Effector memory CD8-positive, alpha-beta T cell (primary cell): ENCODE measurements at regions not wholly inside any gene's neighbourhood (a gene's known extent, or its start where the extent isn't known, plus 50 kb on each side); places are given as distances from the start of the nearest gene placed in this dataset.
"Not testable (repeated sequence)": the region's sequence is repeated elsewhere in the genome, so short reads cannot be mapped to it uniquely, and the experiment has no call there.

Source experiments
- ATAC-seq: fragments of 150-1000 bp; cut with Tn5 transposase; replicated peaks from 2 replicates; pipeline ENCODE4 v1.10.0; 2021; ENCODE audit warnings: mild to moderate bottlenecking, moderate library complexity
- DNase-seq, 3 experiments: peaks; one replicate each; pipeline ENCODE4 v3.0.0; 2021
- H3K27ac Mint-ChIP-seq, 2 donors: one replicate each; pipeline ENCODE4 v1.8.0; 2022; ENCODE audit warnings: mild to moderate bottlenecking in 2 of 2, mixed read lengths in 2 of 2, moderate library complexity in 2 of 2
- H3K27me3 Mint-ChIP-seq, 2 donors: one replicate each; pipeline ENCODE4 v1.8.0; 2022; ENCODE audit warnings: mixed read lengths in 2 of 2
- H3K36me3 Mint-ChIP-seq: one replicate; pipeline ENCODE4 v1.8.0; 2022; ENCODE audit warnings: mild to moderate bottlenecking, moderate library complexity, mixed read lengths; ENCODE audit not compliant: insufficient read depth
- H3K4me1 Mint-ChIP-seq, 2 donors: one replicate each; pipeline ENCODE4 v1.8.0; 2022; ENCODE audit warnings: low read depth in 2 of 2, mixed read lengths in 2 of 2
- H3K4me3 Mint-ChIP-seq, 2 donors: one replicate each; pipeline ENCODE4 v1.8.0; 2022; ENCODE audit warnings: mild to moderate bottlenecking in 2 of 2, mixed read lengths in 2 of 2, moderate library complexity in 2 of 2
- H3K9me3 Mint-ChIP-seq, 2 donors: one replicate each; pipeline ENCODE4 v1.8.0; 2022; ENCODE audit warnings: mixed read lengths in 2 of 2

DNA sequence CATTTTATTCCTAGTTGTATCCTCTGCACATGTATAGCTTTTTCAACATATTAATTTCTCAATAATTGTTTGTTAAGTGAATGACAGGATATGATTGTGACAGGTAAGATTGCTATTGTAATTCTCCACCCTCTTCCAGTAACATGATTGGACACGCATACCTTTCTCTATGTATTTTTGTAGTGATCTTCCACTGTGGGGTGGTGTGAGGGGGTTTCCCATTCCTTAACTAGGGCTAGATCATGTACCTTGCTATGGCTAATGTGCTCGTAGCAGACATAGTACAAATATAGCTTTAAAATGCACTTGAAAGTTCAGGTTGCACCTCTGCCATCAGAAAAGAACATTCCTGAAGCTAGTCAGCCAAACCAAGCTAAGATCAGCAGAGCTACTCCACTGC is 2392.8 kb upstream of the RAG2 start:
- no peak overlapping the region for H3K4me3 Mint-ChIP-seq
- peaks cover 10 to 14% of the 10 kb centered on the region in 2 donors for H3K9me3 Mint-ChIP-seq
- no peaks in the 10 kb centered on the region for H3K4me1 Mint-ChIP-seq
- no peaks in the 10 kb centered on the region for H3K27me3 Mint-ChIP-seq
- ATAC-seq = no peak
- no peak overlapping the region for H3K27ac Mint-ChIP-seq
- no peak for DNase-seq
- peaks cover 3% of the 10 kb centered on the region for H3K36me3 Mint-ChIP-seq

DNA sequence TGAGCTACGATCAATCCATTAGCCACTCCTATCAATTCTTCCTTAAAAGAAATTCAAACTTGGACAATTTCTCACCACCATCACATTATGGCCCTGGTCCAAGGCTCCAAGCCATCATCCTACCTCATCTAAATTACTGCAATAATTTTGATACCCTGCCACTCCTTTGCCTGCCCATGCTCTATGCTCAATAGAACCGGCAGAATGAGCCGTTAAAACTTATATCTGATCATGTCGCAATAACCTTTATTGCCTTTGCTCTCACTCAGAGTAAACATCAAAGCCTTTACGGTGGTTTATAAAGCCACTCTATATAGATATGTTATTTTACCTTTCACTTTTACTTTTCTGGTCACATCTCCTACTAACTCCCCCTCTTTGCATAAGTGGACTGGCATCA is 2392.1 kb upstream of the RAG2 start:
- no peaks in the 10 kb centered on the region for H3K27me3 Mint-ChIP-seq
- no peak overlapping the region for H3K4me3 Mint-ChIP-seq
- no peak overlapping the region for H3K27ac Mint-ChIP-seq
- peaks cover 3% of the 10 kb centered on the region for H3K36me3 Mint-ChIP-seq
- ATAC-seq = no peak
- peaks cover 12 to 19% of the 10 kb centered on the region in 2 donors for H3K9me3 Mint-ChIP-seq
- DNase-seq = no peak
- no peaks in the 10 kb centered on the region for H3K4me1 Mint-ChIP-seq

DNA sequence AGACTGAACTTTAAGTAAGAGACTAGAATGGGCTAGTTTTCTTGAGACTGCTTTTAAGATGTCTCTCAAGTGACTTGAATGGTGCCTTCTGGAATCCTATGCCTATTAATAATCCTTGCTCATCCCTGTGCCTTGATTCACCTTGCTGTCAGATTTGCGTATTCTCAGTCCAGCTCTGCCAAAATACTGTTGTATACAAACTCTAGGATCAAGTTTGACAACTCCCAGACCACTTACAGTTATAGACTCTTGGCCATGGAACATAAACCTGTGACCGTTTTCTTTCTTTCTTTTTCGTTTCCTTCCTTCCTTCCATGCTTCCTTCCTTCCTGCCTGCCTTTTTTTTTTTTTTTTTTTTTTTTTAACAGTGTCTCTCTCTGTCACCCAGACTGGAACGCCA is 2390.9 kb upstream of the RAG2 start:
- Mint-ChIP-seq H3K36me3 (peaks cover 3% of the 10 kb centered on the region), H3K4me3 (no peak overlapping the region), H3K27ac (no peak overlapping the region), H3K4me1 (no peaks in the 10 kb centered on the region), H3K27me3 (no peaks in the 10 kb centered on the region), H3K9me3 (peaks cover 12 to 25% of the 10 kb centered on the region in 2 donors)
- DNase-seq (no peak), ATAC-seq (no peak)

DNA sequence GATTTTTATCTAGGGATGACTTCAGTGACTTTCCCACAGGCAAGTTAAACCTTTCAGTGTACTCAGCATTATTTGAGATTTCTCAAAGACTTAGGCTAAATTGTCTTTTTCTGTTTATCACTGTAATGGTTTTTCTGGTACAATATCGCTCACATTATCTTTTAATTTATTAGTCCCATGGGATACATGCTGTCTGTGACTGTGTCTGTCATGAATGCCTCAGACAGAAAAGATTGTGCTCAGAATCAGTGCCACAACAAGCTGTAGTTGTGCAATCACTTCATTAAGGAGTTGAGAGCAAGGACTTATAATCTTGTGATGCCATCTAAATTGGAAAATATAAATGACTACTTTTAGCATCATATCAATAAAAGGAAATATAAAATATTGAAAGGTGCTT is 2374.2 kb upstream of the RAG2 start:
- no peak overlapping the region for H3K4me3 Mint-ChIP-seq
- H3K27me3 Mint-ChIP-seq = no peaks in the 10 kb centered on the region
- no peak overlapping the region for H3K27ac Mint-ChIP-seq
- no peaks in the 10 kb centered on the region for H3K36me3 Mint-ChIP-seq
- no peaks in the 10 kb centered on the region for H3K4me1 Mint-ChIP-seq
- no peak for ATAC-seq
- peaks cover 1 to 6% of the 10 kb centered on the region in 2 donors for H3K9me3 Mint-ChIP-seq
- no peak for DNase-seq

DNA sequence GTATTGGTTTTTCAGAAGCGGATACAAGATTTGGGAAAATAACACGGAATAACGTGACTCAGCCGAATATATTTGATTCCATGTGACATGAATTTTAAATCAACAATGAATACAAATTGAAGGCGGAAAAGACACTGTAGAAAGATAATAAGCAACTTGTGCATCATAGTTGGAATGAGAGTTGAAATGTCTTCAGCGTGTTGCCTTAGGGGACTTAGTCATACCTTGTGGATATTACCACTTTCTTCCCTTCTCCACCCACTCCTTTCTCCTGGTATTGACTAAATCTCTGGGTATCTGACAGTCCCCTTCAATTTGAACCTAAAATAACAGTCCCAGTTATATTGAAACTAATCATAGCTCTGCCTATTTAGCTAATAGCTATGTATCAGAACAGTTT is 2373.1 kb upstream of the RAG2 start:
- ATAC-seq (no peak), DNase-seq (no peak)
- H3K4me3 Mint-ChIP-seq = no peak overlapping the region
- no peaks in the 10 kb centered on the region for H3K36me3 Mint-ChIP-seq
- H3K27me3 Mint-ChIP-seq = no peaks in the 10 kb centered on the region
- no peak overlapping the region for H3K27ac Mint-ChIP-seq
- H3K9me3 Mint-ChIP-seq = peaks cover 1 to 6% of the 10 kb centered on the region in 2 donors
- no peaks in the 10 kb centered on the region for H3K4me1 Mint-ChIP-seq

DNA sequence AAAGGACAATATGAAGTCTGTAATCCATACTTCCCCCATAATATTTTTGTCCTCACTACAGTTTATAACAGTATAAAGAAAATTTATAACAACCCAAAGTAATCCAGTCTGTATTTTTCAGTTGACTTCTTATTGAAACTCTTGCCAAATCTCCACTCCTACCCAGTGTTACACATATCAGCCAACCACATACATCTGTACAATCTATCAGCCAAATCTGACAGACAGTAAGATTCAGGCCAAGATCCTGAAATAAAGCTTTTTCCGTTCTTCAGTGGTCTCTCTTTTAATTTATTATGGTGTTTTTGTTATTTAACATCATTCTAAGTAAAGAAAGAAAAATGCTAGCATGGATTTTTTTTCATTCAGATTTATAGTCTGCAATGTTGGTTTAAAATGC is 2370.9 kb upstream of the RAG2 start:
- H3K27me3 Mint-ChIP-seq = no peaks in the 10 kb centered on the region
- DNase-seq (no peak), ATAC-seq (no peak)
- H3K9me3 Mint-ChIP-seq = peaks cover 1 to 6% of the 10 kb centered on the region in 2 donors
- no peaks in the 10 kb centered on the region for H3K4me1 Mint-ChIP-seq
- no peaks in the 10 kb centered on the region for H3K36me3 Mint-ChIP-seq
- no peak overlapping the region for H3K27ac Mint-ChIP-seq
- H3K4me3 Mint-ChIP-seq = no peak overlapping the region

DNA sequence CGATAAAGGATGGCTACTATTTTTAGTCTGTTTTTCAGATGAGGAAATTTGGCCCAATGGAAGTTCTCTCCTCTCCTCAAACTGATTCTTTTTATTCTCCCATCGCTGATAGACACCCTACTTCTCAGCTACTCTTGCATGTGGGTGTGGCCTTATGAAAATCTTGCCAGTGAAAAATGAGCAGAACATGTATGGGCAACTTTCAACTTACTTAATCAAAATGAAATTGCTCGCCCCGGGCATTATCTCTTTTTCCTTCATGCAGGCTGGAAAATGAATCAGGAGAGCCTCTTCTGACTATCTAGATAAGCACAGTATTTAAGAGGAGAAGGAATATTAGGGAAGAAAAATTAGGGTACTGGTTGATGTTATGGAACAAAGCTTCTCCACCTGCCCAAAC is 2354.7 kb upstream of the RAG2 start:
- H3K27me3 Mint-ChIP-seq = no peaks in the 10 kb centered on the region
- H3K4me1 Mint-ChIP-seq = no peaks in the 10 kb centered on the region
- no peak overlapping the region for H3K27ac Mint-ChIP-seq
- peaks cover 0 to 9% of the 10 kb centered on the region in 2 donors for H3K9me3 Mint-ChIP-seq
- no peaks in the 10 kb centered on the region for H3K36me3 Mint-ChIP-seq
- ATAC-seq = no peak
- H3K4me3 Mint-ChIP-seq = no peak overlapping the region
- DNase-seq = no peak

DNA sequence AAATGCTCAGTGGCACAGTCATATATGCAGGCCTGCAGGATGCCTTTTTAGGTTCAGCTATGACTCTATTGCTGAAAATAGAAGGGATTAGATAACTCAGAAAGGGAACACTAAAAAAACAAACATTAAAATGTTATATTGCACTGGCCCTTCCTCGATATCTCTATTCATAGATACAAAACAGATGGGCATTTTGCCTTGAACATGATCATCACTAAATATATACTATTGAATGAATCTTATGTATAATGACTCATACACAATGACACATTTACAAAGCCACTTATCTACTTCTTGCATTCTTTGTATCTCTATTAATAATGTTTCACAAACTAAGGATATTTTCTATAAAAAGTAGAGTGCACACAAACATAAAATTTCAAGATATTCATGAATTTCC is 2352.8 kb upstream of the RAG2 start:
- Mint-ChIP-seq H3K4me1 (no peaks in the 10 kb centered on the region), H3K9me3 (peaks cover 0 to 6% of the 10 kb centered on the region in 2 donors), H3K36me3 (no peaks in the 10 kb centered on the region), H3K4me3 (no peak overlapping the region), H3K27me3 (no peaks in the 10 kb centered on the region), H3K27ac (no peak overlapping the region)
- no peak for DNase-seq
- no peak for ATAC-seq

DNA sequence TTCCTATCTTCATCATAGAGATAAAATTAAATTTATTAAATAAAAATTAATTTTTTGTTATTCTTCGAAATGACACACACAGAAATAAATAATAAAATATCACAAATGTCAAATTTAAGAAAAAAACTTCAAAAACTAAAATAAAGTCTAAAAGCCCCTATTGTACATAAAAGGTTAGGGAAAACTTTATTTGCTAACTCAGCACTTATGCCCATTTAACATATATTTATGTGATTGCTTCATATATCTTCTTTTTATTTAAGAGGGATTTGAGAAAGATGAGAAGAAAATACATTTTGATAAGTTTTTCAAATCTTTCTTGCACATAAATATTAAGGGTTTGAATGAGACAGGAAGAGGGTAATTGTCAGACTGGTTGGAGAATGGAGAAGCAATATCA is 2350.4 kb upstream of the RAG2 start:
- H3K4me3 Mint-ChIP-seq = no peak overlapping the region
- H3K27me3 Mint-ChIP-seq = no peaks in the 10 kb centered on the region
- no peak overlapping the region for H3K27ac Mint-ChIP-seq
- no peak for ATAC-seq
- peaks cover 0 to 10% of the 10 kb centered on the region in 2 donors for H3K9me3 Mint-ChIP-seq
- no peaks in the 10 kb centered on the region for H3K36me3 Mint-ChIP-seq
- H3K4me1 Mint-ChIP-seq = no peaks in the 10 kb centered on the region
- DNase-seq = no peak

DNA sequence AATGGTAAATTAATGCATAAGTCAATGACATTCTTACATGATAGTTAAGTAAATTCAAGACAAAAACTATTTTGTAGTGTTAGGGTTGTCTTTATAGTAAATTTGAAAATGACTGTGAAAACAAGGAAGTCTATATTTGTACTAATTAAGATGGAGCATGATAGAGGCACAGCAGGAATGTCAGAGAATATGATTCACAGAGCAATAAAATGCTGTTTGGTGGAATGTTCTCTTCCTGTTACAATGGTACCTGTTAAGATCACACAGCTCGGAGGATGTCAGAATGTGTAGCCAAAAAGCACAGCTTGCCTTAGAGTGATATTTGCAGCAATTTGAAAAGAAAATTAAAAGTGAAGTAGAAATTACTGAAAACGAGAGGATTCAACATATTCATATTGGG is 2339.7 kb upstream of the RAG2 start:
- Mint-ChIP-seq H3K27ac (no peak overlapping the region), H3K27me3 (no peaks in the 10 kb centered on the region), H3K4me1 (no peaks in the 10 kb centered on the region), H3K9me3 (peaks cover 9 to 11% of the 10 kb centered on the region in 2 donors), H3K36me3 (no peaks in the 10 kb centered on the region), H3K4me3 (no peak overlapping the region)
- no peak for ATAC-seq
- DNase-seq = no peak

DNA sequence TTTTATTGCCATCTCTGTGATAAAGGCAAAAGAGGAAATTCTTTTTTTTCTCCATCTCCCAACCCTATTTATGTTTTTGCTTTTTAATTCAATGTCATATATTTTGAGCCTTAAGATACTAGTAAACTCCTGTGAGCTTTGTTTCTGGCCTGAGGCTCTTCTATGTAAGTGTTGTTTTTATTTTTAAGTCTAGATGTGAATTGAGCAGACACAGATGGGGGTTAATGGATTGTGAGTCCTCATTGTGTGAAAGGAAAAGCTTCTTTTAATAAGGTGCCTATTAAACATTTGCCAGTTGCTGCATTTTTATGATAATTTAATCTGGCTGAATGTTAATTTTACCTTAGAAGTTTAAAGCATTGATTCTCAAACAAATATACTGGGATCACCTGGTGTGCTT is 2337.9 kb upstream of the RAG2 start:
- ATAC-seq = no peak
- Mint-ChIP-seq H3K4me3 (no peak overlapping the region), H3K27ac (no peak overlapping the region), H3K27me3 (no peaks in the 10 kb centered on the region), H3K9me3 (peaks cover 11 to 14% of the 10 kb centered on the region in 2 donors), H3K4me1 (no peaks in the 10 kb centered on the region), H3K36me3 (no peaks in the 10 kb centered on the region)
- DNase-seq = no peak

DNA sequence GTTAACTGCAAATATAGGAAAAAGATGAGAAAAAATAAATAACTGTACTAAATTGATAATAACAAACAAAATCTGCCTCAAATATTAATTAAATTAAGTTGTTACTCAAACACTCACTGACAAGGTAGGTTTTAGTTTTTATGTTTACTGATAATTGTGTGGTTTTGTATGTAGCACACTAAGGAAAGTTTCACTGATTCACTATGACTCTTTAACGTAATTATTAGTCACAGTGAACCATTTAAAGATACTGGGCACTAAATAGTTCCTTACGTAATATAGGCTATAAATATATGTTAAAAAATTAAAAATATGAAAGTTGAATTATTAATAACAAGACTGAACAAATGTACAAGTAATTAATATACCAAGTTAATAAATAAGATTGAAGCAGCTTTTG is 2330.0 kb upstream of the RAG2 start:
- Mint-ChIP-seq H3K9me3 (peaks cover 4 to 5% of the 10 kb centered on the region in 2 donors), H3K27ac (no peak overlapping the region), H3K27me3 (no peaks in the 10 kb centered on the region), H3K4me1 (no peaks in the 10 kb centered on the region), H3K36me3 (no peaks in the 10 kb centered on the region), H3K4me3 (no peak overlapping the region)
- DNase-seq = no peak
- ATAC-seq = no peak

DNA sequence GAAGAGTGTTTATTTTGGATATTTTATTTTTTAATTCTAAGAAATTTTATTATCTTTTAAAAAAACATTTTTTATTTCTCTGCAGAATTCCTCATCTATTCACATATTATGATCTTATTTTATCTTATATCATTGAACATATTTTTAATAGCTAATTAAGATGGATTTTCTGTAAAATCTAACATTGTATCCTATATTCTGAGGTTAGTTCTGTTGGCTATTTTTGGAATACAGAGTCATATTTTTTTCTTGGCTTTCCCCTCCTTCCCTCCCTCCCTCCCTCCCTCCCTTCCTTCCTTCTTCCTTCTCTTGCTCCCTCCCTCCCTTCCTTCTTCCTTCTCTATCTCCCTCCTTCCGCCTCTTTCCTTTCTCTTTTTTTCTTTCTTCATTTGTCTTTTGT is 2326.6 kb upstream of the RAG2 start:
- no peaks in the 10 kb centered on the region for H3K27me3 Mint-ChIP-seq
- no peak overlapping the region for H3K4me3 Mint-ChIP-seq
- H3K36me3 Mint-ChIP-seq = no peaks in the 10 kb centered on the region
- H3K9me3 Mint-ChIP-seq = peaks cover 4 to 6% of the 10 kb centered on the region in 2 donors
- ATAC-seq (no peak), DNase-seq (no peak)
- no peaks in the 10 kb centered on the region for H3K4me1 Mint-ChIP-seq
- H3K27ac Mint-ChIP-seq = no peak overlapping the region

DNA sequence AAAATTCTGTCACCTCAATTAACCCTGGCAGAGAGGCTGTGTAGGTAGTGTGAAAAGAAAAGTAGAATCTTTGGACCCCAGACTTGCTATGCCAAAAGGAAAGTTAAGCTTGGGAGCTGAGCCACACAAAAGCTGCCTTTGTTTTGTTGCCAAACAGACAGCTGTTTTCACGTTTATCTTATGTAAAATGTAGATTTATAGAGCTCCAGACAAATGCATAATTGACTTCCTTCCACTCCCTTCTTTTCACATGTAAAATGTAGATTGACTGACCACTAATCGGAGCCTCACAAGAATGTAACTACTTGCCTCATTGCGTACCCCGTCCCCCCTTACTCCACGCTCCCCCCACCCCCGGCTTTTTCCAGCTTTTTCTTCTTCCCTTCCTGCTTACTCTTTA is 2302.2 kb upstream of the RAG2 start:
- H3K4me1 Mint-ChIP-seq = no peaks in the 10 kb centered on the region
- H3K4me3 Mint-ChIP-seq = no peak overlapping the region
- no peaks in the 10 kb centered on the region for H3K36me3 Mint-ChIP-seq
- no peaks in the 10 kb centered on the region for H3K27me3 Mint-ChIP-seq
- H3K9me3 Mint-ChIP-seq = peaks cover 5 to 7% of the 10 kb centered on the region in 2 donors
- H3K27ac Mint-ChIP-seq = no peak overlapping the region
- ATAC-seq (no peak), DNase-seq (no peak)

DNA sequence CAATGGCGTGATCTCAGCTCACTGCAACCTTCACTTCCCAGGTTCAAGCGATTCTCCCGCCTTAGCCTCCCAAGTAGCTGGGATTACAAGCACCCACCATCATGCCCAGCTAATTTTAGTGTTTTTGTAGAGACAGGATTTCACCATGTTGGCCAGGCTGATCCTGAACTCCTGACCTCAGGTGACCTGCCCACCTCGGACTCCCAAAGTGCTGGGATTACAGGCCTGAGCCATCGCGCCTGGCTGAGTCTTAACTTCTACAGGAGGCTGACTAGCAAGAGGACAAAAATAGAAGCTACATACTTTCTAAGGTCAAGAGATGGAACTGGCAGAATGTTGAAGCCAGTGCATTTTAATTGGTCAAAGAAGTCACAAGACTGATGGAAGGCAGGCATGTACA is 2296.2 kb upstream of the RAG2 start:
- H3K4me3 Mint-ChIP-seq, H3K27me3 Mint-ChIP-seq, ATAC-seq, DNase-seq, H3K4me1 Mint-ChIP-seq, H3K9me3 Mint-ChIP-seq, H3K36me3 Mint-ChIP-seq, H3K27ac Mint-ChIP-seq: not testable (repeated sequence)
